IPS-15b (cell line): ENCODE measurements at regions not wholly inside any gene's neighbourhood (a gene's known extent, or its start where the extent isn't known, plus 50 kb on each side); places are given as distances from the start of the nearest gene placed in this dataset.
"Not testable (repeated sequence)": the region's sequence is repeated elsewhere in the genome, so short reads cannot be mapped to it uniquely, and the experiment has no call there.

Experiments
- H3K27me3 ChIP-seq: one replicate; pipeline ENCODE4 v1.6.1; 2013; ENCODE audit warnings: low read length; ENCODE audit not compliant: control insufficient read depth, insufficient read depth
- H3K36me3 ChIP-seq: one replicate; pipeline ENCODE4 v1.6.1; 2013; ENCODE audit warnings: low read length; ENCODE audit not compliant: control insufficient read depth, insufficient read depth
- H3K4me1 ChIP-seq: one replicate; pipeline ENCODE4 v1.6.1; 2013; ENCODE audit warnings: mild to moderate bottlenecking, low read length; ENCODE audit not compliant: control insufficient read depth, insufficient read depth
- H3K4me3 ChIP-seq: one replicate; pipeline ENCODE4 v1.5.1; 2013; ENCODE audit warnings: low read depth, low read length
- H3K9ac ChIP-seq: one replicate; pipeline ENCODE4 v1.6.1; 2013; ENCODE audit warnings: low read depth, mild to moderate bottlenecking, low read length
- H3K9me3 ChIP-seq: one replicate; pipeline ENCODE4 v1.6.1; 2013; ENCODE audit warnings: mild to moderate bottlenecking, low read length; ENCODE audit not compliant: control insufficient read depth, insufficient read depth

GRCh38 chr5:25387953-25388352, 743.2 kb upstream of the CDH10 start:
- H3K4me1 ChIP-seq, result no peaks in the 10 kb centered on the region
- H3K36me3 ChIP-seq, result no peaks in the 10 kb centered on the region
- H3K4me3 ChIP-seq, result no peak overlapping the region
- no peaks in the 10 kb centered on the region for H3K27me3 ChIP-seq
- H3K9me3 ChIP-seq, result no peaks in the 10 kb centered on the region
- no peak overlapping the region for H3K9ac ChIP-seq

GRCh38 chr5:25362799-25363198, 718.0 kb upstream of the CDH10 start:
- Histone ChIP-seq H3K9ac (no peak overlapping the region), H3K4me3 (no peak overlapping the region), H3K36me3 (no peaks in the 10 kb centered on the region), H3K4me1 (no peaks in the 10 kb centered on the region), H3K9me3 (no peaks in the 10 kb centered on the region), H3K27me3 (no peaks in the 10 kb centered on the region)

GRCh38 chr5:25358919-25359318, 714.1 kb upstream of the CDH10 start:
- Histone ChIP-seq H3K9ac (no peak overlapping the region), H3K4me3 (no peak overlapping the region), H3K9me3 (no peaks in the 10 kb centered on the region), H3K36me3 (no peaks in the 10 kb centered on the region), H3K4me1 (no peaks in the 10 kb centered on the region), H3K27me3 (no peaks in the 10 kb centered on the region)

GRCh38 chr5:25357605-25358004, 712.8 kb upstream of the CDH10 start:
- H3K4me3 ChIP-seq, result no peak overlapping the region
- H3K9ac ChIP-seq, result no peak overlapping the region
- no peaks in the 10 kb centered on the region for H3K4me1 ChIP-seq
- H3K9me3 ChIP-seq, result no peaks in the 10 kb centered on the region
- no peaks in the 10 kb centered on the region for H3K27me3 ChIP-seq
- no peaks in the 10 kb centered on the region for H3K36me3 ChIP-seq

GRCh38 chr5:25349746-25350145, 705.0 kb upstream of the CDH10 start:
- H3K27me3 ChIP-seq, result no peaks in the 10 kb centered on the region
- H3K4me1 ChIP-seq, result peaks cover 2% of the 10 kb centered on the region
- H3K36me3 ChIP-seq, result no peaks in the 10 kb centered on the region
- H3K9me3 ChIP-seq, result no peaks in the 10 kb centered on the region
- H3K9ac ChIP-seq, result no peak overlapping the region
- H3K4me3 ChIP-seq, result no peak overlapping the region

GRCh38 chr5:25345240-25345771, 700.5 kb upstream of the CDH10 start:
- Histone ChIP-seq H3K4me1 (peaks cover 2% of the 10 kb centered on the region), H3K9me3 (no peaks in the 10 kb centered on the region), H3K36me3 (no peaks in the 10 kb centered on the region), H3K9ac (no peak overlapping the region), H3K4me3 (no peak overlapping the region), H3K27me3 (no peaks in the 10 kb centered on the region)

GRCh38 chr5:25339541-25339940, 694.8 kb upstream of the CDH10 start:
- no peak overlapping the region for H3K4me3 ChIP-seq
- no peaks in the 10 kb centered on the region for H3K36me3 ChIP-seq
- H3K27me3 ChIP-seq, result no peaks in the 10 kb centered on the region
- no peaks in the 10 kb centered on the region for H3K4me1 ChIP-seq
- no peaks in the 10 kb centered on the region for H3K9me3 ChIP-seq
- no peak overlapping the region for H3K9ac ChIP-seq

GRCh38 chr5:25334350-25334749, 689.6 kb upstream of the CDH10 start:
- H3K9me3 ChIP-seq, result no peaks in the 10 kb centered on the region
- H3K4me1 ChIP-seq, result no peaks in the 10 kb centered on the region
- H3K27me3 ChIP-seq, result no peaks in the 10 kb centered on the region
- no peak overlapping the region for H3K9ac ChIP-seq
- H3K36me3 ChIP-seq, result no peaks in the 10 kb centered on the region
- no peak overlapping the region for H3K4me3 ChIP-seq

GRCh38 chr5:25330721-25331120, 685.9 kb upstream of the CDH10 start:
- H3K9ac ChIP-seq, result no peak overlapping the region
- no peaks in the 10 kb centered on the region for H3K36me3 ChIP-seq
- H3K27me3 ChIP-seq, result no peaks in the 10 kb centered on the region
- no peak overlapping the region for H3K4me3 ChIP-seq
- H3K4me1 ChIP-seq, result no peaks in the 10 kb centered on the region
- H3K9me3 ChIP-seq, result no peaks in the 10 kb centered on the region

- H3K36me3 ChIP-seq, result no peaks in the 10 kb centered on the region
- H3K9me3 ChIP-seq, result no peaks in the 10 kb centered on the region
- H3K9ac ChIP-seq, result no peak overlapping the region
- no peaks in the 10 kb centered on the region for H3K27me3 ChIP-seq
- no peaks in the 10 kb centered on the region for H3K4me1 ChIP-seq
- no peak overlapping the region for H3K4me3 ChIP-seq
These were observed 682.4 kb upstream of the CDH10 start for GRCh38 chr5:25327172-25327571.

- Histone ChIP-seq H3K36me3 (no peaks in the 10 kb centered on the region), H3K27me3 (no peaks in the 10 kb centered on the region), H3K9ac (no peak overlapping the region), H3K4me1 (no peaks in the 10 kb centered on the region), H3K4me3 (no peak overlapping the region), H3K9me3 (no peaks in the 10 kb centered on the region)
These were observed 657.1 kb upstream of the CDH10 start for GRCh38 chr5:25301836-25302235.

GRCh38 chr5:25295067-25295466, 650.3 kb upstream of the CDH10 start:
- H3K4me1 ChIP-seq, result no peaks in the 10 kb centered on the region
- H3K4me3 ChIP-seq, result no peak overlapping the region
- H3K27me3 ChIP-seq, result no peaks in the 10 kb centered on the region
- no peaks in the 10 kb centered on the region for H3K36me3 ChIP-seq
- H3K9ac ChIP-seq, result no peak overlapping the region
- no peaks in the 10 kb centered on the region for H3K9me3 ChIP-seq

GRCh38 chr5:25289766-25290165, 645.0 kb upstream of the CDH10 start:
- H3K9ac ChIP-seq, H3K27me3 ChIP-seq, H3K4me1 ChIP-seq: not testable (repeated sequence)

More at GRCh38 chr5:25289766-25290165, 645.0 kb upstream of the CDH10 start:
- not testable (repeated sequence) for H3K4me3 ChIP-seq, H3K9me3 ChIP-seq, H3K36me3 ChIP-seq
